IMR-90 (cell line): ENCODE measurements at regions not wholly inside any gene's neighbourhood (a gene's known extent, or its start where the extent isn't known, plus 50 kb on each side); places are given as distances from the start of the nearest gene placed in this dataset.

Source experiments
- ATAC-seq: fragments of 200-7000 bp; cut with Tn5 transposase; 2 replicates; pipeline ENCODE4 v1.9.1; 2020; ENCODE audit warnings: low read depth, mild to moderate bottlenecking, moderate library complexity
- BruUV-seq: library from RNA; stranded (reverse); fragments of 400-500 nt; replicated peaks from 2 replicates; lab custom pipeline; 2021; lab: Mats Ljungman, UMichigan
- CTCF ChIA-PET: fragments of 300-600 bp; formaldehyde crosslinking; extraction: SDS; loops from one replicate; lab custom pipeline; 2021; ENCODE audit warnings: antibody characterized with exemption; lab: Yijun Ruan, JAX
- POLR2A ChIA-PET: fragments of 300-600 bp; sonication (Branson Sonifier 250); formaldehyde crosslinking; loops from one replicate; lab custom pipeline; 2022; ENCODE audit warnings: antibody characterized with exemption; ENCODE audit not compliant: unreplicated experiment; lab: Charles Lee
- DNase-seq: peaks from one replicate; pipeline ENCODE4 v3.0.0; 2013
- H2AFZ ChIP-seq: replicated peaks from 2 replicates; pipeline ENCODE3; 2013; ENCODE audit warnings: low read length, mild to moderate bottlenecking; ENCODE audit not compliant: poor library complexity
- H2AK5ac ChIP-seq: 2 replicates; pipeline ENCODE4 v1.6.1; 2013; ENCODE audit warnings: low read depth, low read length, inconsistent platforms
- H2AK9ac ChIP-seq: replicated peaks from 2 replicates; pipeline ENCODE3; 2013; ENCODE audit warnings: mild to moderate bottlenecking, low read depth, low read length, moderate library complexity; ENCODE audit not compliant: poor library complexity
- H2BK120ac ChIP-seq: 2 replicates; pipeline ENCODE4 v1.6.1; 2013; ENCODE audit warnings: low read depth, low read length, inconsistent platforms
- H2BK15ac ChIP-seq: 3 replicates; pipeline ENCODE4 v1.6.1; 2013; ENCODE audit warnings: low read depth, low read length, inconsistent platforms
- H2BK20ac ChIP-seq: 2 replicates; pipeline ENCODE4 v1.6.1; 2013; ENCODE audit warnings: low read depth, mild to moderate bottlenecking, inconsistent platforms, low read length, moderate library complexity
- H2BK5ac ChIP-seq: 2 replicates; pipeline ENCODE4 v1.6.1; 2013; ENCODE audit warnings: mild to moderate bottlenecking, low read depth, low read length, inconsistent platforms; ENCODE audit not compliant: poor library complexity, severe bottlenecking
- H3K14ac ChIP-seq: replicated peaks from 2 replicates; pipeline ENCODE4 v1.6.1; 2013; ENCODE audit warnings: low read depth, low read length, inconsistent platforms
- H3K18ac ChIP-seq: 2 replicates; pipeline ENCODE4 v1.6.1; 2013; ENCODE audit warnings: low read depth, low read length, control low read depth
- H3K23ac ChIP-seq: 2 replicates; pipeline ENCODE4 v1.6.1; 2013; ENCODE audit warnings: low read depth, low read length, inconsistent platforms
- H3K27ac ChIP-seq: 2 replicates; pipeline ENCODE4 v1.5.1; 2013; ENCODE audit warnings: mild to moderate bottlenecking, control low read depth, low read length; ENCODE audit not compliant: insufficient read depth
- H3K27me3 ChIP-seq: 2 replicates; pipeline ENCODE4 v1.6.1; 2013; ENCODE audit warnings: low read length; ENCODE audit not compliant: control insufficient read depth, insufficient read depth
- H3K36me3 ChIP-seq: 2 replicates; pipeline ENCODE4 v1.6.1; 2013; ENCODE audit warnings: low read length, mixed read lengths; ENCODE audit not compliant: control insufficient read depth, insufficient read depth
- H3K4ac ChIP-seq: 2 replicates; pipeline ENCODE4 v1.6.1; 2013; ENCODE audit warnings: low read depth, low read length, inconsistent platforms
- H3K4me1 ChIP-seq: 2 replicates; pipeline ENCODE4 v1.6.1; 2013; ENCODE audit warnings: low read length, mixed read lengths; ENCODE audit not compliant: control insufficient read depth, insufficient read depth
- H3K4me2 ChIP-seq: 2 replicates; pipeline ENCODE4 v1.6.1; 2013; ENCODE audit warnings: low read depth, mild to moderate bottlenecking, control low read depth, low read length, moderate library complexity
- H3K4me3 ChIP-seq: 2 replicates; pipeline ENCODE4 v1.5.1; 2013; ENCODE audit warnings: low read depth, mild to moderate bottlenecking, control low read depth, low read length, moderate library complexity; ENCODE audit not compliant: insufficient read depth
- H3K56ac ChIP-seq: 2 replicates; pipeline ENCODE4 v1.6.1; 2013; ENCODE audit warnings: low read length, inconsistent platforms; ENCODE audit not compliant: insufficient read depth; ENCODE audit errors: extremely low read depth
- H3K79me1 ChIP-seq, 2 experiments: 2 replicates each; pipeline ENCODE4 v1.6.1; 2013; ENCODE audit warnings: low read length in 2 of 2, inconsistent platforms in 1 of 2, low read depth in 1 of 2
- H3K9ac ChIP-seq: 2 replicates; pipeline ENCODE4 v1.6.1; 2013; ENCODE audit warnings: low read depth, low read length, control low read depth
- H3K9me1 ChIP-seq: 2 replicates; pipeline ENCODE4 v1.6.1; 2013; ENCODE audit warnings: low read length, inconsistent platforms; ENCODE audit not compliant: insufficient read depth
- H3K9me3 ChIP-seq: 2 replicates; pipeline ENCODE4 v1.6.1; 2013; ENCODE audit warnings: low read length; ENCODE audit not compliant: control insufficient read depth, insufficient read depth
- H4K20me1 ChIP-seq: 2 replicates; pipeline ENCODE4 v1.6.1; 2013; ENCODE audit warnings: low read length, inconsistent platforms; ENCODE audit not compliant: insufficient read depth
- H4K5ac ChIP-seq: 2 replicates; pipeline ENCODE4 v1.6.1; 2013; ENCODE audit warnings: mild to moderate bottlenecking, low read depth, low read length, control low read depth
- H4K8ac ChIP-seq, 2 experiments: 2 replicates each; pipeline ENCODE4 v1.6.1; 2013; ENCODE audit warnings: low read depth in 2 of 2, low read length in 2 of 2, control low read depth in 1 of 2, inconsistent platforms in 1 of 2
- H4K91ac ChIP-seq: 2 replicates; pipeline ENCODE4 v1.6.1; 2013; ENCODE audit warnings: low read depth, low read length, inconsistent platforms; ENCODE audit not compliant: insufficient read depth
- CEBPB ChIP-seq: IDR thresholded peaks from 2 replicates; pipeline ENCODE4 v1.6.1; 2012; ENCODE audit warnings: low read depth, low read length, improper control_type of control experiment
- CHD1 ChIP-seq: IDR thresholded peaks from 2 replicates; pipeline ENCODE4 v1.6.1; 2012; ENCODE audit warnings: low read depth, low read length, improper control_type of control experiment
- ELK1 ChIP-seq: fragments of 150-350 bp; IDR thresholded peaks from 2 replicates; pipeline ENCODE4 v1.6.1; 2016; ENCODE audit warnings: low read depth, mild to moderate bottlenecking, low read length, moderate library complexity, borderline replicate concordance
- FOS ChIP-seq: fragments of 150-350 bp; IDR thresholded peaks from 2 replicates; pipeline ENCODE4 v1.6.1; 2016; ENCODE audit warnings: low read depth, low read length
- MAZ ChIP-seq: IDR thresholded peaks from 2 replicates; pipeline ENCODE4 v1.6.1; 2012; ENCODE audit warnings: low read depth, mild to moderate bottlenecking, low read length, improper control_type of control experiment, moderate library complexity, borderline replicate concordance
- MXI1 ChIP-seq: IDR thresholded peaks from 2 replicates; pipeline ENCODE4 v1.6.1; 2012; ENCODE audit warnings: low read depth, mild to moderate bottlenecking, low read length, moderate library complexity, borderline replicate concordance
- NFE2L2 ChIP-seq: fragments of 150-350 bp; IDR thresholded peaks from 2 replicates; pipeline ENCODE4 v1.6.1; 2016; ENCODE audit warnings: low read depth, mild to moderate bottlenecking, low read length
- POLR2A ChIP-seq: IDR thresholded peaks from 2 replicates; pipeline ENCODE4 v1.6.1; 2012; ENCODE audit warnings: mild to moderate bottlenecking, low read depth, low read length
- RAD21 ChIP-seq: IDR thresholded peaks from 2 replicates; pipeline ENCODE4 v1.6.1; 2012; ENCODE audit warnings: low read length, improper control_type of control experiment
- RFX5 ChIP-seq: IDR thresholded peaks from 2 replicates; pipeline ENCODE4 v1.8.0; 2012; ENCODE audit warnings: low read depth, mild to moderate bottlenecking, low read length, moderate library complexity
- USF2 ChIP-seq: fragments of 150-350 bp; IDR thresholded peaks from 2 replicates; pipeline ENCODE4 v1.6.1; 2017; ENCODE audit warnings: mild to moderate bottlenecking, antibody characterized with exemption, low read length, low read depth
- WGBS, 2 experiments: methylation state at CpG; one replicate each; pipeline versions ENCODE4 v1.1.5 to v1.1.7; 2013; ENCODE audit warnings: missing lambda C conversion rate in 2 of 2; ENCODE audit not compliant: insufficient read length in 1 of 2; ENCODE audit errors: extremely low coverage in 2 of 2; 5-methylcytosine and 5-hydroxymethylcytosine counted together
- dilution Hi-C: fragments of 300-500 bp; cut with HindIII; formaldehyde crosslinking; loops from one replicate; pipeline ENCODE4 v1.14.3; 2018; ENCODE audit warnings: low sequenced_read_pairs; ENCODE audit not compliant: unreplicated experiment
- in situ Hi-C: fragments of 300-500 bp; cut with MboI; formaldehyde crosslinking; loops from 3 replicates; pipeline ENCODE4 v1.14.3; 2019; ENCODE audit warnings: low sequenced_read_pairs, inconsistent platforms, mixed read lengths
- intact Hi-C: fragments of 100-400 bp; cut with micrococcal nuclease; formaldehyde crosslinking; loops from 2 replicates; pipeline ENCODE4 v1.10.0; 2022

- intact Hi-C loops (no loop called here), dilution Hi-C loops (no loop called here), in situ Hi-C loops (no loop called here)
- Histone ChIP-seq H4K8ac (no peak overlapping the region), H3K79me1 (no peaks in the 10 kb centered on the region), H2AK5ac (no peak overlapping the region), H3K23ac (no peak overlapping the region), H3K9ac (no peak overlapping the region), H3K36me3 (no peaks in the 10 kb centered on the region), H3K4ac (no peak overlapping the region), H3K18ac (no peak overlapping the region), H2BK20ac (no peak overlapping the region), H2BK120ac (no peak overlapping the region), H3K27ac (no peak overlapping the region), H2BK5ac (no peak overlapping the region), H3K4me1 (no peaks in the 10 kb centered on the region), H2BK15ac (no peak overlapping the region), H3K56ac (no peak overlapping the region), H3K27me3 (no peaks in the 10 kb centered on the region; the same call in 1 of the 2 replicates), H3K4me3 (no peak overlapping the region), H3K14ac (no peak overlapping the region), H2AFZ (no peak overlapping the region), H4K20me1 (no peaks in the 10 kb centered on the region), H3K9me1 (no peaks in the 10 kb centered on the region), H2AK9ac (no peak overlapping the region), H3K9me3 (no peaks in the 10 kb centered on the region), H4K5ac (no peak overlapping the region), H4K91ac (no peak overlapping the region), H3K4me2 (no peak overlapping the region)
- ChIA-PET POLR2A (no interaction called here), CTCF (no interaction called here)
- DNase-seq, result no peak
- WGBS, 2 experiments, result no CpG with 5 or more reads among the region's 1 CpG
- no peak for ATAC-seq
- no TSS peak for BruUV-seq
- TF ChIP-seq POLR2A (no peak), FOS (no peak), NFE2L2 (no peak), USF2 (no peak), RFX5 (no peak), CHD1 (no peak), ELK1 (no peak), RAD21 (no peak), MAZ (no peak), CEBPB (no peak), MXI1 (no peak)
These were observed 60.9 kb upstream of the RAB6C start for GRCh38 chr2:129918604-129919003.
